NCI-H1694 treated with DMSO at 0.1 percent for 48 hours (cell line): ENCODE measurements at regions not wholly inside any gene's neighbourhood (a gene's known extent, or its start where the extent isn't known, plus 50 kb on each side); places are given as distances from the start of the nearest gene placed in this dataset.
"Not testable (repeated sequence)": the region's sequence is repeated elsewhere in the genome, so short reads cannot be mapped to it uniquely, and the experiment has no call there.

Experiments used
- DNase-seq: peaks from one replicate; lab custom pipeline; 2025; lab: John Stamatoyannopoulos, UW

DNA sequence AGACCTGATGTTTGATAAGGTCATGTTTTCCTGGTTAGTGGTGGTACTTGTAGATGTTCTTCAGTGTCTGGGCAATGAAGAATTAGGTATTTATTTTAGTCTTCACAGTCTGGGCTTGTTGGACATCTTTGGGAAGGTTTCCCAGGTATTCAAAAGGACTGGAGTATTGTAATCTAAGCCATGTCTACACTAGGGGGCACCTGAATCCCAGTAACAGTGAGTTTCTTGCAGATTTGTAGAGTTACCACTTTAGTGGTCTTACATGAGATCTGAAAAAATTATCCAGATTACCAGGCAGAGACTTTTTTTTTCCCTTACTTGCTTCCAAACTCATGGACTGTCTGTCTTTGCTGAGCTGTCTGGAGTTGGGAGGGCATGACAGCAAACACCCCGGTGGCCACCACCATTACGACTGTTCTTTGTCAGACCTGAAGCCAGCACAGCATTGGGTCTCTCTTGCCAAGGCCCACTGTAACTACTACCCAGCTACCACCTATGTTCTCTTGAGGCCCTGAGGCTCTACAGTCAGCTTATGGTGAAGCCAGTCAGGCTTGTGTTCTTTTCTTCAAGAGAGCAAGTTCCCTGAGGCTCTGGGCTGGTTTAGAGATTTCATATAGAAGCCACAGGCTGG lies 820.7 kb upstream of the FBXO33 start:
- no peak for DNase-seq

- no peak for DNase-seq
These were observed 816.4 kb upstream of the FBXO33 start for GRCh38 chr14:40248671-40249070.

GRCh38 chr14:40240245-40240859 lies 808.1 kb upstream of the FBXO33 start:
- no peak for DNase-seq

GRCh38 chr14:40232302-40232701 lies 800.1 kb upstream of the FBXO33 start:
- no peak for DNase-seq

GRCh38 chr14:40229676-40230075 lies 797.4 kb upstream of the FBXO33 start:
- DNase-seq: no peak

DNA sequence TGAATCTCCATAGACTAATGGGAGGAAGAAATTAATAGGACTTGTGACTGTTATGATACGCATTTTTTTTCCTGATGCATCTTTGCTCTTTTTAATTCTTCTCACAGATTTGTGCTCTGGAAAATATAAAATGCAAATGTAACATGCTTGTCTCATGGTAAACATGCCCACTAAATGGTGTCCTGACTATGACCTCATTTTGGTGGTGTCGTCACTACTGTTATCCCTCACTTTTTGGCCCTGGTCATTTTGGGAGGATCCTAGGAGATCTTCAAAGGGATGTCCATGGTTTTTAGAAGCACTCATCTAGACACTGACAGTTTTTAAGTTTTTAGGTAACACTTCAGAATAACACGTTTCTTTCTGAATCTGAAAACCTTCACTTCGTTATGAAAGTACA lies 790.8 kb upstream of the FBXO33 start:
- no peak for DNase-seq

DNA sequence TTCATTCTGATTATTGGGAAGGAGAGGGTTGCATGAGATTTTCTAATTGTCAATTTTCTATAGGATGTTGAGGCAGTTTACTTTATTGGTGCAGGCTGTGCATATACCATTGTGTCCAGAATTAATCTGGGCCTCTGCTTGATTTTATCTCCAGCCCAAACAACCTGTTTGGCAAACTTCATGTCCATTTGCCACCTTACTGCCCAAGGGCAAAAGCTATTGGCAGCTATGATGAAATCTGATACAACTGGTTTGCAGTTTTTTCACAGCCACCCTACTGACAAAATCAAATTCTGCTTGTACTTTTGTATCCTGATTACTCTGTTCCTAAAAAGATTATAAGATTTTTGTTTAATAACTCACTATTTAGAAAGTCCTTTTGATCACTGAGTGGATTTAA lies 789.2 kb upstream of the FBXO33 start:
- DNase-seq: no peak

DNA sequence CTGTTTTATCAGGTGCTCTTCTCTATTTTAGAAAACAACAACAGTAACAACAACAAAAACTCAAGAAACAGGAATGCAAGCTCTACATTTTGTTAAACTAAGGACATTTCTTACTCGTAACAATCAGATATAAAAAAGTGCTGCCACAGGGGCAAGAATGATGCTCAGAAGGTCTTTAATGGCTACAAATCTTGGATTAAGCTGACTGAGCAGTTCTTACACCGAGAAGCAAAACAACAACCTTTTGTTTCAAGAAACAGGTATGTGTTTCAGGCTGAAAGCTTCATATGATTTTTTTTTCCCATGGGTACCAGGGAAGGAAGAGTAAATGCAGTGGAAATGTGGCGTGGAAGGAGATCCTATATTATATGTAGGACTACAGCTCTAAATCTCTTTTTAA lies 786.8 kb upstream of the FBXO33 start:
- no peak for DNase-seq

DNA sequence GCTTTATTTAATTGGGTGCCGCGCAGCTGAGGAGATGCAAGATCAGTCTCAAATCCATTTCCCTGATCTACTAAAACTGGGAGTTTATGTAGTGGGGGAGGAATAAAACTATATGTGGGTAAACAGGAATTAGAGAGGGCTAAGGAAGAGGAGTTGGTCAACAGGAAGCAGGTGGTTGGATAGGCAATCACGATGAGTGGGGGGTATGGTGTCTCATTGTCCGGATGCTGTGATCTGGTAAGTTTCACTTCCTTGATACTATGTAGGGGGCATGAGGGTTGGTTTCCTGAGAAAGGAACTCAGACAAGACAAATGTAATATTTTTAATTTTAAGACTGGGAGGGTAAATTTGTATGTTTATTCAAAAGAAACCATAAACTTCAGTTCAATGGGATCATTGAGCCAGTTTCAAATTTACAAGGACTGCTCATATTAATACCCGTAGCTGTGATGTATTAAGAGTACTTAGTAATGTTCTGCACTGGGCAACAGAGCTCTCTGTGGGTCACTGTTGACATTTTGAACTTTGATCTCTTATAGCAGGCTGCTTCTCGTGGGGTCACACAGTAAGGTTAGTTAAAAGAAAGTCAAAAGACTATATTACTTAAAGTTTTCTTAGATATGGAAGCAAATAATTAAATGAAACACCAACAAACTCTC lies 786.2 kb upstream of the FBXO33 start:
- no peak for DNase-seq

- DNase-seq: no peak
These were observed 784.7 kb upstream of the FBXO33 start for GRCh38 chr14:40216976-40217375.

DNA sequence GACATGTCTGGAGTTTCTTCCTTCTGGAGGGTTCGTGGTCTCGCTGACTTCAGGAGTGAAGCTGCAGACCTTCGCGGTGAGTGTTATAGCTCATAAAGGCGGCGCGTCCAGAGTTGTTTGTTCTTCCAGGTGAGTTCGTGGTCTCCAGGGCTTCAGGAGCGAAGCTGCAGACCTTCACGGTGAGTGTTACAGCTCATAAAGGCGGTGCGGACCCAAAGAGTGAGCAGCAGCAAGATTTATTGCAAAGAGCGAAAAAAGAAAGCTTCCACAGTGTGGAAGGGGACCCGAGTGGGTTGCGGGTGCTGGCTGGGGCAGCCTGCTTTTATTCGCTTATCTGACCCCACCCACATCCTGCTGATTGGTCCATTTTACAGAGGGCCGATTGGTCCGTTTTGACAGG lies 784.2 kb upstream of the FBXO33 start:
- DNase-seq: not testable (repeated sequence)

DNA sequence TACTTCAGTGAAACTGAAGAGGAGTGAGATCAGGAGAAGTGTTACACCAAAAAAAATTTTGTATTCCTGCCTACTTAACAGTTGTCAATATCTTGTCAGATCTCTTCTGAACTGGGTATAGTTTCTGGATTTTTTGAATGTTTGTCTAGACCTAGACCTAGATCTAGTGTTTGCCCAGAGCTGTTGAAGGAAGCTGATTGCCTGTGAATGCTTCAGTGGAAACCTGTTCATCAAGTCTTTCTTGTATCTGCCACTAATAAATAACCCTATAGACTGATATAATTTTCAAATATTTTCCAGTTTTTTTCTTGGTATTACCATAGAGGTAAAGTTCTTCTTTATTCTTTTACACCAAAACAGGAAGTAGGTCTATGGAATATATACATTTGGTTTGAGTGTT lies 781.5 kb upstream of the FBXO33 start:
- no peak for DNase-seq

DNA sequence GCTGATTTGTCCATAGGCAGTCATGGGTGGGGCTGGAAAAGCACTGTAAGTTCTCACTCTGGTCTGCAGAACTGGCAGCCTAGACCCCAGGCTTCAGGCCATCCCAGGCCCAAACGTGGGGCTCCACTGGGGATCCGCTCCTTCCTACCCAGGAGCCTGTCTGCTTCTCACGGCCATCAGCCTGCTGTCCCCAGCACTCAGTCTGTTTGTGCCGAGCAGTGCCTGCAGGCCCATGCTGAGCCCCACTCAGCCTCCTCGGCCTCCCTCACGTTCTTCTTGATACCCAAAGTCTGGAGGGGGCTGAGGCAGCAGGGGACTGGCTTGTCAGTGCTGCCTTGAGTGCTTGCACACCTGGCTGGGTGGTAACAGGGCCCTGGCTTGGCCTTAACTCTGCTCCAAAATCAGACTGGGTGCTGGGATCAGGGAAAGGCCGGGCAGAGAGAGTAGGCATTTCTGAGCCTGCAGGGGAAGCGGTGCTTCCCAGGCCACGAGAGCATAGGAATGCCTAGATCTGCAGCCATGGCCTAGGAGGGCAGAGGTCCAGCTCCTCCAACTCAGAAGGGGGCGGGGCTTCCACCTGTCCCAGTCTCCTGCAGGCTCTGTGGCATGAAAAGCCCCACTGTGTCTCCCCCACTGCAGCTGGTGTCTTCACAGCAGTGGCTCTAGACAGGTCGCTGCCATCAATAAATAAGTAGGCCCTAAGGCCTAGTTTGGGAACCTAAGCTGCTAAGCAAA lies 772.4 kb upstream of the FBXO33 start:
- no peak for DNase-seq

- no peak for DNase-seq
These were observed 766.9 kb upstream of the FBXO33 start for GRCh38 chr14:40199101-40199500.

- DNase-seq: no peak
These were observed 765.1 kb upstream of the FBXO33 start for GRCh38 chr14:40197344-40197743.

GRCh38 chr14:40188006-40188405 lies 755.8 kb upstream of the FBXO33 start:
- DNase-seq: no peak

GRCh38 chr14:40164083-40164482 lies 731.9 kb upstream of the FBXO33 start:
- DNase-seq: no peak

DNA sequence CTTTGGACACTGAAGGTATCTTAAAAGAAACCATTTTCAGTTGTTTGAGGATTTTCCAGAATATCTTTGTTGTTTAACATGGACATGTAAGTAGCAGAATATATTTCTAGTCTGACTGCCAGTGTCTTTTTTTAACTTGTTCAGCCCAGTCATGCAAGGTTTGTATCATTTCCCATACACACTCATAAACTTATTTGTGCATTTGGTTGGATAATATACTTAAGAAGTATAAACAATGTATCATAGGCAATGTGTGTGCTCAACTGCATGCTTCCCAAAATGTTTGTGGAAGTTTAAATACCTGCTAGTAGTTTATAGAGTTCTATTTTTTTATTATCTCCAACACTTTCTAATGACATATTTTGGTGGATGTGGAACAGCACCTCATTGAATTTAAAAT lies 707.4 kb upstream of the FBXO33 start:
- DNase-seq: no peak

- DNase-seq: no peak
These were observed 701.2 kb upstream of the FBXO33 start for GRCh38 chr14:40133463-40133862.

GRCh38 chr14:40129159-40129558 lies 696.9 kb upstream of the FBXO33 start:
- no peak for DNase-seq

DNA sequence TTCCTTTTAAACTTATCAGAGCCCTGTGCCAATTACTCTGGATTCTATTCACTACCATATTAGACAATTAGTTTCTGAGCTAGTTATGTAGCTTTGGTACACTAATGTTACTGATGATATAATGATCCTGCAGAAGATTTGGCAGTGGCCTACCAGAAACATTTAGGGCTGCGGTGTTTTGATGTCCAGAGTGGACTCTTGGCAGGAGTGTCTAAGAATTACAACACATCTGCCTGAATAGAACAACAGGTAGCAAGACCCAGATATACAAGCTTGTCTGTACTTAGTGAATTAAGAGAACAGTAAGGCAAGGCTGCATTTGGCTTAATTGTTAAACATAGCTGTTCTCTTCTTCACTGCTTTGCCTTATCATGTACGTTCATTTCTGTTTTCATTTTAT lies 691.6 kb upstream of the FBXO33 start:
- no peak for DNase-seq

- DNase-seq: no peak
These were observed 690.9 kb upstream of the FBXO33 start for GRCh38 chr14:40122968-40123648.
